HepG2 (cell line): ENCODE measurements at regions not wholly inside any gene's neighbourhood (a gene's known extent, or its start where the extent isn't known, plus 50 kb on each side); places are given as distances from the start of the nearest gene placed in this dataset.

Source experiments
- MIXL1 ChIP-seq: IDR thresholded peaks from 2 replicates; pipeline ENCODE4 v1.6.1; 2016
- ZNF317 ChIP-seq: sonication (generic); formaldehyde crosslinking; IDR thresholded peaks from 2 replicates; pipeline ENCODE4 v1.5.0; 2020; ENCODE audit warnings: mild to moderate bottlenecking, missing genetic modification reagents

GRCh38 chr3:174352227-174352626 lies 506.9 kb upstream of the NAALADL2 start:
- no peak for TF ChIP-seq ZNF317 (CRISPR knock-in tag)
- TF ChIP-seq MIXL1 (CRISPR knock-in tag) = no peak
